Activated CD4-positive, alpha-beta T cell treated with anti-CD3 and anti-CD28 coated beads for 36 hours (primary cell): ENCODE measurements at regions not wholly inside any gene's neighbourhood (a gene's known extent, or its start where the extent isn't known, plus 50 kb on each side); places are given as distances from the start of the nearest gene placed in this dataset.
"Not testable (repeated sequence)": the region's sequence is repeated elsewhere in the genome, so short reads cannot be mapped to it uniquely, and the experiment has no call there.

Source experiments
- ATAC-seq: fragments of 200-7000 bp; cut with Tn5 transposase; one replicate; pipeline ENCODE4 v1.10.0; 2021; ENCODE audit warnings: mild to moderate bottlenecking, moderate library complexity
- CTCF ChIA-PET: fragments of 350-600 bp; sonication (Branson Sonifier 250); formaldehyde crosslinking; loops from one replicate; lab custom pipeline; 2021; ENCODE audit warnings: antibody characterized with exemption; lab: Charles Lee
- POLR2A ChIA-PET: fragments of 350-600 bp; sonication (Branson Sonifier 250); formaldehyde crosslinking; loops from one replicate; lab custom pipeline; 2021; ENCODE audit warnings: antibody characterized with exemption, inconsistent platforms; lab: Charles Lee
- DNase-seq: peaks from one replicate; pipeline ENCODE4 v3.0.0-alpha.2; 2020
- H3K27ac Mint-ChIP-seq: one replicate; pipeline ENCODE4 v1.8.0; 2021; ENCODE audit warnings: mixed read lengths
- H3K27me3 Mint-ChIP-seq: one replicate; pipeline ENCODE4 v1.8.0; 2021; ENCODE audit warnings: mixed read lengths
- H3K36me3 Mint-ChIP-seq: one replicate; pipeline ENCODE4 v1.8.0; 2021; ENCODE audit warnings: low read depth, mixed read lengths
- H3K4me1 Mint-ChIP-seq: one replicate; pipeline ENCODE4 v1.8.0; 2021; ENCODE audit warnings: mixed read lengths
- H3K4me3 Mint-ChIP-seq: one replicate; pipeline ENCODE4 v1.8.0; 2021; ENCODE audit warnings: mild to moderate bottlenecking, moderate library complexity, mixed read lengths
- H3K9me3 Mint-ChIP-seq: one replicate; pipeline ENCODE4 v1.8.0; 2021; ENCODE audit warnings: low read depth, mixed read lengths
- intact Hi-C, 2 experiments: fragments of 100-400 bp; cut with DNase I in 1 of 2; cut with micrococcal nuclease in 1 of 2; formaldehyde crosslinking; loops; one replicate each; pipeline versions ENCODE4 v1.14.2 to v1.15.1; 2022 to 2024; cut with DNase I, micrococcal nuclease

GRCh38 chr2:87239558-87240215 is 218.0 kb upstream of the PLGLB1 start:
- CTCF ChIA-PET, H3K27me3 Mint-ChIP-seq, DNase-seq, intact Hi-C loops, H3K27ac Mint-ChIP-seq, H3K4me3 Mint-ChIP-seq, H3K4me1 Mint-ChIP-seq, ATAC-seq, H3K9me3 Mint-ChIP-seq, H3K36me3 Mint-ChIP-seq, POLR2A ChIA-PET: not testable (repeated sequence)

- H3K4me3 Mint-ChIP-seq, POLR2A ChIA-PET, H3K4me1 Mint-ChIP-seq, H3K27me3 Mint-ChIP-seq, H3K9me3 Mint-ChIP-seq, H3K36me3 Mint-ChIP-seq, CTCF ChIA-PET, intact Hi-C loops, H3K27ac Mint-ChIP-seq: not testable (repeated sequence)
- ATAC-seq (peak; percentile 47), DNase-seq (peak; percentile 8)
Observed at GRCh38 chr2:87246066-87246717, 224.5 kb upstream of the PLGLB1 start.

GRCh38 chr2:87252046-87252445 is 230.4 kb upstream of the PLGLB1 start:
- POLR2A ChIA-PET, H3K36me3 Mint-ChIP-seq, ATAC-seq, H3K27ac Mint-ChIP-seq, intact Hi-C loops, CTCF ChIA-PET, DNase-seq, H3K27me3 Mint-ChIP-seq, H3K9me3 Mint-ChIP-seq, H3K4me3 Mint-ChIP-seq, H3K4me1 Mint-ChIP-seq: not testable (repeated sequence)

- H3K27ac Mint-ChIP-seq, ATAC-seq, H3K36me3 Mint-ChIP-seq, intact Hi-C loops, DNase-seq, H3K4me3 Mint-ChIP-seq, H3K9me3 Mint-ChIP-seq, H3K27me3 Mint-ChIP-seq, H3K4me1 Mint-ChIP-seq, POLR2A ChIA-PET, CTCF ChIA-PET: not testable (repeated sequence)
Observed at GRCh38 chr2:87254562-87254961, 232.9 kb upstream of the PLGLB1 start.

- H3K27me3 Mint-ChIP-seq, H3K27ac Mint-ChIP-seq, H3K36me3 Mint-ChIP-seq, H3K4me1 Mint-ChIP-seq, H3K9me3 Mint-ChIP-seq, H3K4me3 Mint-ChIP-seq, DNase-seq, POLR2A ChIA-PET, CTCF ChIA-PET, intact Hi-C loops: not testable (repeated sequence)
- peak; percentile 30 for ATAC-seq
Observed at GRCh38 chr2:87255410-87255809, 233.8 kb upstream of the PLGLB1 start.

GRCh38 chr2:87258887-87259286 is 237.2 kb upstream of the PLGLB1 start:
- ATAC-seq, H3K27ac Mint-ChIP-seq, CTCF ChIA-PET, H3K4me1 Mint-ChIP-seq, H3K36me3 Mint-ChIP-seq, POLR2A ChIA-PET, H3K4me3 Mint-ChIP-seq, H3K9me3 Mint-ChIP-seq, DNase-seq, intact Hi-C loops: not testable (repeated sequence)
- peaks cover 11% of the 10 kb centered on the region for H3K27me3 Mint-ChIP-seq

- H3K4me1 Mint-ChIP-seq, H3K9me3 Mint-ChIP-seq, CTCF ChIA-PET, POLR2A ChIA-PET, intact Hi-C loops, H3K27ac Mint-ChIP-seq, H3K27me3 Mint-ChIP-seq, H3K4me3 Mint-ChIP-seq, H3K36me3 Mint-ChIP-seq: not testable (repeated sequence)
- DNase-seq (peak; percentile 9), ATAC-seq (peak; percentile 88)
Observed at GRCh38 chr2:87262184-87262702, 240.6 kb upstream of the PLGLB1 start.

GRCh38 chr2:87263868-87264518 is 242.3 kb upstream of the PLGLB1 start:
- H3K27me3 Mint-ChIP-seq, POLR2A ChIA-PET: not testable (repeated sequence)
- ATAC-seq: peak; percentile 55

GRCh38 chr2:87275192-87275591 is 253.5 kb upstream of the PLGLB1 start:
- H3K36me3 Mint-ChIP-seq, H3K4me1 Mint-ChIP-seq, CTCF ChIA-PET, H3K27me3 Mint-ChIP-seq, POLR2A ChIA-PET, H3K4me3 Mint-ChIP-seq, ATAC-seq, H3K9me3 Mint-ChIP-seq, H3K27ac Mint-ChIP-seq, intact Hi-C loops, DNase-seq: not testable (repeated sequence)

More at GRCh38 chr2:87263868-87264518, 242.3 kb upstream of the PLGLB1 start:
- H3K27ac Mint-ChIP-seq, CTCF ChIA-PET, H3K4me3 Mint-ChIP-seq, H3K36me3 Mint-ChIP-seq, DNase-seq, H3K4me1 Mint-ChIP-seq, intact Hi-C loops, H3K9me3 Mint-ChIP-seq: not testable (repeated sequence)

- H3K9me3 Mint-ChIP-seq, DNase-seq, H3K27ac Mint-ChIP-seq, POLR2A ChIA-PET, H3K4me3 Mint-ChIP-seq, intact Hi-C loops, ATAC-seq, CTCF ChIA-PET, H3K4me1 Mint-ChIP-seq, H3K27me3 Mint-ChIP-seq, H3K36me3 Mint-ChIP-seq: not testable (repeated sequence)
Observed at GRCh38 chr2:87275974-87276629, 254.5 kb upstream of the PLGLB1 start.

GRCh38 chr2:87276673-87277072 is 255.0 kb upstream of the PLGLB1 start:
- H3K27me3 Mint-ChIP-seq: not testable (repeated sequence)

More at GRCh38 chr2:87276673-87277072, 255.0 kb upstream of the PLGLB1 start:
- H3K4me1 Mint-ChIP-seq, ATAC-seq, POLR2A ChIA-PET, CTCF ChIA-PET, H3K36me3 Mint-ChIP-seq, intact Hi-C loops, H3K27ac Mint-ChIP-seq, DNase-seq, H3K4me3 Mint-ChIP-seq, H3K9me3 Mint-ChIP-seq: not testable (repeated sequence)
